IMR-90 (cell line): ENCODE measurements at regions not wholly inside any gene's neighbourhood (a gene's known extent, or its start where the extent isn't known, plus 50 kb on each side); places are given as distances from the start of the nearest gene placed in this dataset.

Experiments used
- ATAC-seq: fragments of 200-7000 bp; cut with Tn5 transposase; 2 replicates; pipeline ENCODE4 v1.9.1; 2020; ENCODE audit warnings: low read depth, mild to moderate bottlenecking, moderate library complexity
- BruUV-seq: library from RNA; stranded (reverse); fragments of 400-500 nt; replicated peaks from 2 replicates; lab custom pipeline; 2021; lab: Mats Ljungman, UMichigan
- CTCF ChIA-PET: fragments of 300-600 bp; formaldehyde crosslinking; extraction: SDS; loops from one replicate; lab custom pipeline; 2021; ENCODE audit warnings: antibody characterized with exemption; lab: Yijun Ruan, JAX
- POLR2A ChIA-PET: fragments of 300-600 bp; sonication (Branson Sonifier 250); formaldehyde crosslinking; loops from one replicate; lab custom pipeline; 2022; ENCODE audit warnings: antibody characterized with exemption; ENCODE audit not compliant: unreplicated experiment; lab: Charles Lee
- DNase-seq: peaks from one replicate; pipeline ENCODE4 v3.0.0; 2013
- H2AFZ ChIP-seq: replicated peaks from 2 replicates; pipeline ENCODE3; 2013; ENCODE audit warnings: low read length, mild to moderate bottlenecking; ENCODE audit not compliant: poor library complexity
- H2AK5ac ChIP-seq: 2 replicates; pipeline ENCODE4 v1.6.1; 2013; ENCODE audit warnings: low read depth, low read length, inconsistent platforms
- H2AK9ac ChIP-seq: replicated peaks from 2 replicates; pipeline ENCODE3; 2013; ENCODE audit warnings: mild to moderate bottlenecking, low read depth, low read length, moderate library complexity; ENCODE audit not compliant: poor library complexity
- H2BK120ac ChIP-seq: 2 replicates; pipeline ENCODE4 v1.6.1; 2013; ENCODE audit warnings: low read depth, low read length, inconsistent platforms
- H2BK15ac ChIP-seq: 3 replicates; pipeline ENCODE4 v1.6.1; 2013; ENCODE audit warnings: low read depth, low read length, inconsistent platforms
- H2BK20ac ChIP-seq: 2 replicates; pipeline ENCODE4 v1.6.1; 2013; ENCODE audit warnings: low read depth, mild to moderate bottlenecking, inconsistent platforms, low read length, moderate library complexity
- H2BK5ac ChIP-seq: 2 replicates; pipeline ENCODE4 v1.6.1; 2013; ENCODE audit warnings: mild to moderate bottlenecking, low read depth, low read length, inconsistent platforms; ENCODE audit not compliant: poor library complexity, severe bottlenecking
- H3K14ac ChIP-seq: replicated peaks from 2 replicates; pipeline ENCODE4 v1.6.1; 2013; ENCODE audit warnings: low read depth, low read length, inconsistent platforms
- H3K18ac ChIP-seq: 2 replicates; pipeline ENCODE4 v1.6.1; 2013; ENCODE audit warnings: low read depth, low read length, control low read depth
- H3K23ac ChIP-seq: 2 replicates; pipeline ENCODE4 v1.6.1; 2013; ENCODE audit warnings: low read depth, low read length, inconsistent platforms
- H3K27ac ChIP-seq: 2 replicates; pipeline ENCODE4 v1.5.1; 2013; ENCODE audit warnings: mild to moderate bottlenecking, control low read depth, low read length; ENCODE audit not compliant: insufficient read depth
- H3K27me3 ChIP-seq: 2 replicates; pipeline ENCODE4 v1.6.1; 2013; ENCODE audit warnings: low read length; ENCODE audit not compliant: control insufficient read depth, insufficient read depth
- H3K36me3 ChIP-seq: 2 replicates; pipeline ENCODE4 v1.6.1; 2013; ENCODE audit warnings: low read length, mixed read lengths; ENCODE audit not compliant: control insufficient read depth, insufficient read depth
- H3K4ac ChIP-seq: 2 replicates; pipeline ENCODE4 v1.6.1; 2013; ENCODE audit warnings: low read depth, low read length, inconsistent platforms
- H3K4me1 ChIP-seq: 2 replicates; pipeline ENCODE4 v1.6.1; 2013; ENCODE audit warnings: low read length, mixed read lengths; ENCODE audit not compliant: control insufficient read depth, insufficient read depth
- H3K4me2 ChIP-seq: 2 replicates; pipeline ENCODE4 v1.6.1; 2013; ENCODE audit warnings: low read depth, mild to moderate bottlenecking, control low read depth, low read length, moderate library complexity
- H3K4me3 ChIP-seq: 2 replicates; pipeline ENCODE4 v1.5.1; 2013; ENCODE audit warnings: low read depth, mild to moderate bottlenecking, control low read depth, low read length, moderate library complexity; ENCODE audit not compliant: insufficient read depth
- H3K56ac ChIP-seq: 2 replicates; pipeline ENCODE4 v1.6.1; 2013; ENCODE audit warnings: low read length, inconsistent platforms; ENCODE audit not compliant: insufficient read depth; ENCODE audit errors: extremely low read depth
- H3K79me1 ChIP-seq, 2 experiments: 2 replicates each; pipeline ENCODE4 v1.6.1; 2013; ENCODE audit warnings: low read length in 2 of 2, inconsistent platforms in 1 of 2, low read depth in 1 of 2
- H3K9ac ChIP-seq: 2 replicates; pipeline ENCODE4 v1.6.1; 2013; ENCODE audit warnings: low read depth, low read length, control low read depth
- H3K9me1 ChIP-seq: 2 replicates; pipeline ENCODE4 v1.6.1; 2013; ENCODE audit warnings: low read length, inconsistent platforms; ENCODE audit not compliant: insufficient read depth
- H3K9me3 ChIP-seq: 2 replicates; pipeline ENCODE4 v1.6.1; 2013; ENCODE audit warnings: low read length; ENCODE audit not compliant: control insufficient read depth, insufficient read depth
- H4K20me1 ChIP-seq: 2 replicates; pipeline ENCODE4 v1.6.1; 2013; ENCODE audit warnings: low read length, inconsistent platforms; ENCODE audit not compliant: insufficient read depth
- H4K5ac ChIP-seq: 2 replicates; pipeline ENCODE4 v1.6.1; 2013; ENCODE audit warnings: mild to moderate bottlenecking, low read depth, low read length, control low read depth
- H4K8ac ChIP-seq, 2 experiments: 2 replicates each; pipeline ENCODE4 v1.6.1; 2013; ENCODE audit warnings: low read depth in 2 of 2, low read length in 2 of 2, control low read depth in 1 of 2, inconsistent platforms in 1 of 2
- H4K91ac ChIP-seq: 2 replicates; pipeline ENCODE4 v1.6.1; 2013; ENCODE audit warnings: low read depth, low read length, inconsistent platforms; ENCODE audit not compliant: insufficient read depth
- RAD21 ChIP-seq: IDR thresholded peaks from 2 replicates; pipeline ENCODE4 v1.6.1; 2012; ENCODE audit warnings: low read length, improper control_type of control experiment
- WGBS, 2 experiments: methylation state at CpG; one replicate each; pipeline versions ENCODE4 v1.1.5 to v1.1.7; 2013; ENCODE audit warnings: missing lambda C conversion rate in 2 of 2; ENCODE audit not compliant: insufficient read length in 1 of 2; ENCODE audit errors: extremely low coverage in 2 of 2; 5-methylcytosine and 5-hydroxymethylcytosine counted together
- dilution Hi-C: fragments of 300-500 bp; cut with HindIII; formaldehyde crosslinking; loops from one replicate; pipeline ENCODE4 v1.14.3; 2018; ENCODE audit warnings: low sequenced_read_pairs; ENCODE audit not compliant: unreplicated experiment
- in situ Hi-C: fragments of 300-500 bp; cut with MboI; formaldehyde crosslinking; loops from 3 replicates; pipeline ENCODE4 v1.14.3; 2019; ENCODE audit warnings: low sequenced_read_pairs, inconsistent platforms, mixed read lengths
- intact Hi-C: fragments of 100-400 bp; cut with micrococcal nuclease; formaldehyde crosslinking; loops from 2 replicates; pipeline ENCODE4 v1.10.0; 2022

DNA sequence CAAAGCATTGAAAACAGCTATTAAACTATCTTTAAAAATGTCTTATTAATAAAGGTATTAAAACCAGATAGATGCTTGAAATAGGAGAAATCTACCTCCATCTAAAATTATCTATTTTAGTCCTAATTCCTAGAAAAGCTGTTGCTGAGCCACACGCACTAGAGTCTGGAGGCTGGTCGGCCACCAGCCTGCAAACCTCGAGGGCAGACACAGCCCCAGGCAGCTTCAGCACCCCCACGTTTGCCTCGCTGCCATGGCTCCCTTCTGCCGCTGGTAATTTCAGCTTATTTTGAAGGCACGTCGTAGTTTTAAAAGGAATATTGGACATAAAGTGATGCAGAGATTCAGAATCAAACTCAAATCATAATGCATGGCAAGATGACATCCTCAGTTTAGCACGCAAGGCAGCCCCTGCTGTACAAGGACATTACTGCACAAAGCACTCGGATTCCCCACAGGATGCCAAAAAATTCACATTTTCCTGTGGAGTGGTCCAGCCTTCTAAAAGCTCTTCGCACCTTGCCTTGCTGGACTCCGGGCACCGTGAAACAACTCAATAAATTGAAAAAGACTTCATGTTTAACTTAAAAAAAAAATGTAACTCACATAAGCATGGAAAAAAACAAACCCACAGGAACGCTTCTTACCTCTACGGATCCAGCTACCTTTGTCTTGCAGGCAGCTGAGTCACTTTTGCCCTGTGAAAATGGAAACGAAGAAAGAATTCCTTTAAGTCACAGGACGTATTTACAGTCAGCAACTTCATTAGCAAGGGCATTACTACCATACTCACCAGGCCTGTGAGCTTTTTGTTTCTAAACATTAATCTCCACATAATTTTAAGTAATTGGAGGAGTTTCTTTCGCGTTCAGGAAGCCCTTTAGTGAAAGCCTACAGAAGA lies 143.4 kb upstream of the RPS6KA2 start (continued):
- peak; percentile 36 for TF ChIP-seq RAD21

DNA sequence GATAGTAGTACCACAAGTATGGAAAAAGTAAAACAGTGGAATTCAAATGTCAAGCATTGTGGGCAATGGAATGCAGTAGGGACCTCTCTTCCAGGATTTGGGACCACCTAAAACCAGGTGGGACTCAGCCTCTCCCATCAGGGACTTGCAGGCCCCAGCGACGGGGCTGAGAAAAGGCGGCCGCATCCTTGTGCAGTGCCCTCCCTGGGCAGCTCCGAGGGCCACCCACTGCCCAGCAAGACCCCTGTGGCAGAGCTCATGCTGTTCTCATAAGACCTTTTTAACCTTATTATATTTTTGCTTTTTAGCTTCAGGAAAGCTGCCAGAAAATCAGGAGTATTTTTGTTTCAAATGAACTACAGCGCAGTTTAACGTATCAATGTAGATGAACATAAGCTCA lies 142.6 kb upstream of the RPS6KA2 start:
- no peak overlapping the region for H3K9ac ChIP-seq
- no peak overlapping the region for H3K4me2 ChIP-seq
- intact Hi-C loops (loop anchor here (10.0 kb wide), 1 partner anchor 1125 kb away; no protein-coding TSS in a partner anchor), in situ Hi-C loops (no loop called here), dilution Hi-C loops (no loop called here)
- POLR2A ChIA-PET = no interaction called here
- no peak overlapping the region for H4K5ac ChIP-seq
- H3K27ac ChIP-seq = no peak overlapping the region
- no peak overlapping the region for H2BK120ac ChIP-seq
- H2BK5ac ChIP-seq = no peak overlapping the region
- no peak overlapping the region for H3K4ac ChIP-seq
- H3K9me1 ChIP-seq = no peaks in the 10 kb centered on the region
- no peak overlapping the region for H3K23ac ChIP-seq
- H2AFZ ChIP-seq = no peak overlapping the region
- H3K36me3 ChIP-seq = no peaks in the 10 kb centered on the region
- H4K20me1 ChIP-seq = no peaks in the 10 kb centered on the region
- H3K14ac ChIP-seq = no peak overlapping the region
- H3K4me3 ChIP-seq = no peak overlapping the region
- DNase-seq (no peak), ATAC-seq (no peak)
- no peak overlapping the region for H2AK9ac ChIP-seq
- BruUV-seq = no TSS peak
- H4K91ac ChIP-seq = no peak overlapping the region
- H2BK20ac ChIP-seq = no peak overlapping the region
- H2AK5ac ChIP-seq = no peak overlapping the region
- no peaks in the 10 kb centered on the region for H3K4me1 ChIP-seq
- H3K79me1 ChIP-seq = no peaks in the 10 kb centered on the region
- H3K9me3 ChIP-seq = no peaks in the 10 kb centered on the region
- no CpG with 5 or more reads among the region's 7 CpGs for WGBS, 2 experiments
- H4K8ac ChIP-seq = no peak overlapping the region
- no peak overlapping the region for H3K56ac ChIP-seq
- no peak for TF ChIP-seq RAD21
- peaks cover 13% of the 10 kb centered on the region; the same call in 1 of the 2 replicates for H3K27me3 ChIP-seq
- CTCF ChIA-PET = no interaction called here
- no peak overlapping the region for H2BK15ac ChIP-seq
- no peak overlapping the region for H3K18ac ChIP-seq
